Ovary (tissue), 7 donors: ENCODE measurements at regions not wholly inside any gene's neighbourhood (a gene's known extent, or its start where the extent isn't known, plus 50 kb on each side); places are given as distances from the start of the nearest gene placed in this dataset.

Experiments
- DNase-seq, 5 donors: peaks; one replicate each; pipeline ENCODE4 v3.0.0-alpha.2; 2019 to 2020
- H3K27ac ChIP-seq, 2 donors: fragments of 200-600 bp; one replicate each; pipeline versions ENCODE4 v1.5.1 to v1.8.0; 2019 to 2022
- H3K27me3 ChIP-seq: fragments of 200-600 bp; one replicate; pipeline ENCODE4 v1.8.0; 2022
- H3K36me3 ChIP-seq: fragments of 200-600 bp; sonication (generic); one replicate; pipeline ENCODE4 v1.5.1; 2019
- H3K4me1 ChIP-seq: one replicate; pipeline ENCODE4 v1.8.1; 2013; ENCODE audit warnings: mild to moderate bottlenecking, moderate library complexity; ENCODE audit not compliant: insufficient read depth
- H3K4me3 ChIP-seq: fragments of 200-600 bp; sonication (generic); one replicate; pipeline ENCODE4 v1.5.1; 2017
- H3K9me3 ChIP-seq, 2 donors: fragments of 200-600 bp in 1 of 2; sonication (generic) in 1 of 2; one replicate each; pipeline versions ENCODE4 v1.5.1 to v1.8.1; 2013 to 2019; ENCODE audit warnings: mild to moderate bottlenecking in 1 of 2, moderate library complexity in 1 of 2
- EP300 ChIP-seq: sonication (generic); formaldehyde crosslinking; IDR thresholded peaks from one replicate; pipeline ENCODE4 v1.6.1; 2017; ENCODE audit warnings: antibody characterized with exemption
- POLR2A ChIP-seq: fragments of 450-650 bp; IDR thresholded peaks from one replicate; pipeline ENCODE4 v1.6.1; 2017; ENCODE audit warnings: antibody characterized with exemption, mild to moderate bottlenecking, moderate library complexity
- WGBS, 3 donors: extraction: QIAGEN DNeasy Blood & Tissue Kit in 1 of 3; methylation state at CpG; one replicate each; pipeline versions ENCODE4 v1.1.5 to v1.1.7; 2013 to 2017; 5-methylcytosine and 5-hydroxymethylcytosine counted together
- intact Hi-C, 4 donors: fragments of 100-400 bp; cut with DNase I; formaldehyde crosslinking; loops; one replicate each; pipeline versions ENCODE4 v1.11.0 to v1.15.1; 2022 to 2023
- TF ChIP-seq, protein P1 (sequence below), 3 donors: fragments of 450-650 bp in 2 of 3; fragments of 200-600 bp in 1 of 3; IDR thresholded peaks; one replicate each; pipeline versions ENCODE4 v1.5.1 to v1.8.0; 2016 to 2022; ENCODE audit warnings: antibody characterized with exemption in 3 of 3, mild to moderate bottlenecking in 1 of 3
- donor health status: DM: no; HTN: no; CAD: no; lungs with moderate emphysema.
- donor health status: DM: no; HTN: no; CAD: no.
- donor health status: Bipolar disorder and iron deficiency.
- donor health status: DM: no; HTN: no; CAD: no.
- donor health status: DM: yes; HTN: yes; CAD: no.

DNA sequence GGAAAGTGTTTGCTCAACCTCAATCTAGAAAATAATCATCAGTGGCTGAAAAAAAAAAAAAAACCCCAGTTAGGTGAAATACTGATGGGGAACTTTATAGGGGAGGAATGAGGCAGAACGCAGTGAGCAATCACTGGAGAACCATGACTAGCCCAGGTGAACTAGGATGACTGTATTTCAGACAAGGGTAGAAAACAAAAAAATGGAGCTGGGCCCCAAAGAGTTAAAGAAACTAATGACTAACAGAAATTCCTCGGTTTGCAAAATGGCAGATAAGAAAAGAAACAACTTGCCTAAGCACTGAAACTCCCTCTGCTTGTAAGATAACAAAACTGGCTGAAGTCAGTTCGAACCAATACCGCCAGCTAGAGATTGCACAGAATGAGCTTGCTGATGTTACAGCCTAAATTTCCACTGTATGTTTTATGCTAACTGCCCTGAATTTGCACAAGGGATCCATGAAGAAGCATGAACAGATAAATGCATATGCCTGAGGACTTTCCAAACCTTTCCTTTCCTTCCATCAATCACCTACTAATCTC, 245.9 kb downstream of the METTL4 start:
- no peak for DNase-seq
- H3K4me1 ChIP-seq, result no peaks in the 10 kb centered on the region
- intact Hi-C loops, result no loop called here

DNA sequence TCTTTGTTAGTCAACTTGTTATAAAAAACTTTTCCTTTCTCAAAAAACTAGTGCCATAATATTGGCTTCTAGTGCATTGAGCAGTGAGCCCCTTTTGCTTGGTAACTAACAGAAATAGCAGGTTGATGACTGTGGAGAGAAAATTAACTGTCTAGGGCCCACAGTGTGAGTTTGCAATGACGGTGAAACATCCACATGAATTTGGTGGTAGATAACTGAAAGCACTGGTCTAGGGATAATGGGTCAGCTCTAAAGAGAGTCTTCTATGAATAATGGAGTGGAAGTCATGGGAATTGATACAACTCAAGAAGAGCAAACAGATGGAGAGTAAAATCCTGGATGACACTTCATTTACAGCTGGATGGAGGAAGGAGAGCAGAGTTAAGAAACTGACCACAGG, 245.4 kb downstream of the METTL4 start:
- H3K4me3 ChIP-seq, result no peak overlapping the region
- H3K4me1 ChIP-seq, result no peaks in the 10 kb centered on the region
- no peak overlapping the region for H3K27ac ChIP-seq
- TF ChIP-seq, protein P1, sequence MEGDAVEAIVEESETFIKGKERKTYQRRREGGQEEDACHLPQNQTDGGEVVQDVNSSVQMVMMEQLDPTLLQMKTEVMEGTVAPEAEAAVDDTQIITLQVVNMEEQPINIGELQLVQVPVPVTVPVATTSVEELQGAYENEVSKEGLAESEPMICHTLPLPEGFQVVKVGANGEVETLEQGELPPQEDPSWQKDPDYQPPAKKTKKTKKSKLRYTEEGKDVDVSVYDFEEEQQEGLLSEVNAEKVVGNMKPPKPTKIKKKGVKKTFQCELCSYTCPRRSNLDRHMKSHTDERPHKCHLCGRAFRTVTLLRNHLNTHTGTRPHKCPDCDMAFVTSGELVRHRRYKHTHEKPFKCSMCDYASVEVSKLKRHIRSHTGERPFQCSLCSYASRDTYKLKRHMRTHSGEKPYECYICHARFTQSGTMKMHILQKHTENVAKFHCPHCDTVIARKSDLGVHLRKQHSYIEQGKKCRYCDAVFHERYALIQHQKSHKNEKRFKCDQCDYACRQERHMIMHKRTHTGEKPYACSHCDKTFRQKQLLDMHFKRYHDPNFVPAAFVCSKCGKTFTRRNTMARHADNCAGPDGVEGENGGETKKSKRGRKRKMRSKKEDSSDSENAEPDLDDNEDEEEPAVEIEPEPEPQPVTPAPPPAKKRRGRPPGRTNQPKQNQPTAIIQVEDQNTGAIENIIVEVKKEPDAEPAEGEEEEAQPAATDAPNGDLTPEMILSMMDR (IDR thresholded peaks at IDR 0.05), result no peak
- TF ChIP-seq POLR2A (no peak), EP300 (no peak)
- intact Hi-C loops, result no loop called here
- no peaks in the 10 kb centered on the region for H3K36me3 ChIP-seq
- no peak for DNase-seq
- 51 to 55% (median 54%) methylated on average over 1 of the region's 1 CpG for WGBS, 3 donors
- no peaks in the 10 kb centered on the region for H3K9me3 ChIP-seq
- no peaks in the 10 kb centered on the region for H3K27me3 ChIP-seq

More for the DNA sequence above, 245.9 kb downstream of the METTL4 start:
- TF ChIP-seq EP300 (no peak), POLR2A (no peak)
- TF ChIP-seq, protein P1 (IDR thresholded peaks at IDR 0.05), result no peak
- Histone ChIP-seq H3K27me3 (no peaks in the 10 kb centered on the region), H3K4me3 (no peak overlapping the region), H3K36me3 (no peaks in the 10 kb centered on the region), H3K9me3 (no peaks in the 10 kb centered on the region), H3K27ac (no peak overlapping the region)
- 17 to 24% (median 18%) methylated on average over 4 of the region's 4 CpGs for WGBS, 3 donors

DNA sequence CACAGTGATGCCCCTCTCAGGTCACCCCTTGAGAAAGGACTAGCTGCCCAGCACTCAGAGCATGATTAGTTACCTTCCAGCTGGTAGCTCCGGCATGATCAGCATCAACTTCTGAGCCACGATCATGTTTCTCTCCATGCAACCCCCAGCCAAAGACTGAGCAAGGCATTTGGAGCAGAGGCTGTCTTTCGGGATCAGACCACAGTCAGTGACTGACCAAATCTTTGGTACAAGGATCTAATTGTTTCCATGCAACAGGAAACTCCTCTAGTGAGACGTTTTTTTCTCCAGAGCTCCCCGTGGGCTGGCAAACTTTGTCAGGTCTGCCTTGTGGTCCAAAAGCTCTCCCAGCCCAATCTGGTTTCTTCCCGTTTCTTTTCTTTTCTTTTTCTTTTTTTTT, 244.3 kb downstream of the METTL4 start:
- Histone ChIP-seq H3K36me3 (no peaks in the 10 kb centered on the region), H3K4me3 (no peak overlapping the region), H3K4me1 (no peaks in the 10 kb centered on the region), H3K27ac (no peak overlapping the region), H3K27me3 (no peaks in the 10 kb centered on the region), H3K9me3 (no peaks in the 10 kb centered on the region)
- intact Hi-C loops, result no loop called here
- no peak for DNase-seq
- TF ChIP-seq POLR2A (no peak), EP300 (no peak)
- TF ChIP-seq, protein P1 (IDR thresholded peaks at IDR 0.05), result no peak
- 47 to 57% (median 48%) methylated on average over 6 of the region's 6 CpGs for WGBS, 3 donors

DNA sequence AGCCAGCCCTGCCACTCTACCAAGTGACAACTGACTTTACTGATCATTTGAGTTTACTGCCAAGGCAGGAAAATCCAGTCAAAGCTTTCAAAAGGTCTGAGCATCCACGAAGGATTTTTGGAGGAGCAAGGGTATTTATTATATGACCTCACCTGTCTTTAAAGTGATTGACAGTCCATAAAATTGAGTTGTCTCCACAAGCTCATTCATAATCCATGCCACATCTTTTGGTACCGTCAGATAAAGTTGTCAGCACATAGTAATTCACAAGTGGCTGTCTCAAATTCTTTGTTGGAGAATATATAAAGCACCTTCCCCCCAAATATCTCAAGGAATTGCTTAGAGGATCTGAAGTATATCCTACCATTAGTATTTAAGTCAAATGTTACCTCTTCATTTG, 240.5 kb downstream of the METTL4 start:
- Histone ChIP-seq H3K27me3 (no peaks in the 10 kb centered on the region), H3K27ac (no peak overlapping the region), H3K36me3 (no peaks in the 10 kb centered on the region), H3K4me3 (no peak overlapping the region), H3K9me3 (no peaks in the 10 kb centered on the region), H3K4me1 (no peaks in the 10 kb centered on the region)
- TF ChIP-seq POLR2A (no peak), EP300 (no peak)
- TF ChIP-seq, protein P1 (IDR thresholded peaks at IDR 0.05), result no peak
- intact Hi-C loops, result no loop called here
- DNase-seq, result no peak
- 22 to 37% (median 33%) methylated on average over 2 of the region's 2 CpGs for WGBS, 3 donors
